Activated CD4-positive, alpha-beta T cell treated with anti-CD3 and anti-CD28 coated beads, Interleukin-2, amount 50 U/mL, for 24 hours (primary cell): ENCODE measurements at regions not wholly inside any gene's neighbourhood (a gene's known extent, or its start where the extent isn't known, plus 50 kb on each side); places are given as distances from the start of the nearest gene placed in this dataset.
A peak's percentile ranks its signal among the peaks of the same experiment; 100 is the strongest.
"Not testable (repeated sequence)": the region's sequence is repeated elsewhere in the genome, so short reads cannot be mapped to it uniquely, and the experiment has no call there.

Experiments used
- DNase-seq, 2 donors: peaks; one replicate each; pipeline ENCODE4 v3.0.0-alpha.2; 2020; ENCODE audit warnings: low read depth in 1 of 2, low spot score in 1 of 2

DNA sequence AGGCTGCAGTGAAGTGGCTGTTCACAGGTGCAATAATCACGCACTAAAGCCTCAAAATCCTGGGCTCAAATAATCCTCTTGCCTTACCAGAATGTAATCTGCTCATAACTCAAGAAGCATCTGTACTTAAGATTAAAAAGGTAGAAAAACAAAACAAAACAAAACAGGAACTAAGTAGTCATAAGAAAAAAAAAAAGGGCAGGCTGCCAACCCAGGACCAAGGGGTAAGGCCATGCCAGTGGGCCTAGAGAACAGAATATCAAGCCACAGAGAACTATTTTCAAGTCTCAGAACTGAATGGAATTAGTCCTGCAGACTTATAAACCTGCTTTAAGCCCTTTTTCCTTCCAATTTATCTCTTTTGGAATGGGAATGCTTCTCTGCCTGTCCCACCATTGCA, 64.8 kb upstream of the TBC1D3K start:
- DNase-seq: no peak

DNA sequence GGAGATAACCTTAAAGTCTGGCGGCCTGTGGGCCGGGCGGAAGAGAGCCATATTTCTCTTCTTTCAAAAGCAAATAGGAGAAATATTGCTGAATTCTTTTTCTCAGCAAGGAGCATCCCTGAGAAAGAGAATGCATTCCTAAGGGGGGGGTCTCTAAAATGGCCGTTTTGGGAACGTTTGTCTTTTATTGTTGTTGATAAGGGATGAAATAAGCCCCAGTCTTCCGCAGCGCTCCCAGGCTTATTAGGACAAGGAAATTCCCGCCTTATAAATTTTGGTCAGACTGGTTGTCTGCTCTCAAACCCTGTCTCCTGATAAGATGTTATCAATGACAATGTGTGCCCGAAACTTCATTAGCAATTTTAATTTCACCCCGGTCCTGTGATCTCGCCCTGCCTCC, 65.8 kb upstream of the TBC1D3K start:
- not testable (repeated sequence) for DNase-seq

DNA sequence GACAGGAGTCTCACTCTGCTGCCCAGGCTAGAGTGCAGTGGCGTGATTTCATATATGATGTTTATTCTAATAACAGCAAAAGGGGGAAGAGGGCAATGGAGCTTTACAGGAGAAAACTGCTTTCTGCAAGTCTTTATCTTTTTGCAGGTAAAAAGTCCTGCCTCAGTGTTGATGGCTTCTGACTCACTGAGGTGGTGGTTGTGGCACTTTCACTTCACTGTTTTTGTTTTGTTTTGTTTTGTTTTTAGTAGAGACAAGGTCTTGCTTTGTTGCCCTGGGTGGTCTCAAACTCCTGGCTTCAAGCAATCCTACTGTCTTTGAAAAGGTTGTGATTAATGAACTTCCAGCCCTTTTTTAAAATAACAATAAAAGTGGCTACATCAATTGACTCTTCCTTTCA, 68.0 kb upstream of the TBC1D3K start:
- no peak for DNase-seq

DNA sequence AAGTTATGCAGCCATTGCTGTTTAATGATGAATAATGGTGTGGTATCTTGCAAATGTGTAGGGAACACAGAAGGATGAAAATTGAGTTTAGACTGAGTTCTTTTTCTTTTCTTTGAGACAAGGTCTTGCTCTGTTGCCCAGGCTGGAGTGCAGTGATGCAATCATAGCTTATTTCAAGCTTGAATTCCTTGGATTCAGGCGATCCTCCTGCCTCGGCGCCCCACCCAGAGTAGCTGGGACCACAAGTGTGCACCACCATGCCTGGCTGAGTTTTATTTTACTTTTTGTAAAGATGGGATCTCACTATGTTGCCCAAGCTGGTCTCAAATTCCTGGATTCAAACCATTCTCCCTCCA, 74.6 kb upstream of the TBC1D3K start:
- DNase-seq: no peak

DNA sequence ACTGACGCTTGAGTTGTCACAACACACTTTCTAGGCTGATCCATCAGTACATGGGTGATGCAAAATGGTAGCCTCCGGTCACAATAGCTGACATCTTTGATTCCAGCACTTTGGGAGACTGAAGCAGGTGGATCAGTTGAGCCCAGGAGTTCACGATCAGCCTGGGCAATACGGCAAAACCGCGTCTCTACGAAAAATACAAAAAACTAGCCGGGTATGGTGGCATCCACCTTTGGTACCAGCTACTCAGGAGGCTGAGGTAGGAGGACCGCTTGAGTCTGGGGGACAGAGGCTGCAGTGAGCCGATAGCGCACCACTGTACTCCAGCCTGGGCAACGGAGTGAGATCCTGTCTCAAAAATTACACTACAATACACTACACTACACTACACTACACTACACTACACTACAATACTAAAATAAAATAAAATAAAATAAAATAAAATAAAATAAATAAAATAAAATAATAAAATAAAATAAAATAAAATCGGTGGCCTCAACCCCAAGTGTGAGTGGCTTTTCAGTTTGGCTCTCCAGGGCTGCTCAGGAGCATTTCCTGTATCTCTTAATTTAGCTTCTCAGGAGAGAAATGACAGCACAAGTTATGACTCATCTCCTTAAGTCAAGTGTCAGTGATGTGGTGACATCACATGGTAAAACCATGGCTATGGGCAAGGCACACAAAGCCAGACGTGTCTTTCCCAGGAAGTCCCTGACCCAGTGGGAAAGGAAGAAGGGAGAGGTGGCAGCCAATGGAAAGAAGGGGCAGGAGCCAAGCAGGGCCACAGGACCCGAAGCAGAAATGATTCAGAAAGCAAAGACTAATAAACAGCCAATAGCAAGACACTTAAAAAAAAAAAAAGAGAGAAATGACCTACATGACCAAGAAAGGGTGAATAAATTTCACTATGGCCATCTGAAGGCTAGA, 75.3 kb upstream of the TBC1D3K start:
- DNase-seq: no peak

DNA sequence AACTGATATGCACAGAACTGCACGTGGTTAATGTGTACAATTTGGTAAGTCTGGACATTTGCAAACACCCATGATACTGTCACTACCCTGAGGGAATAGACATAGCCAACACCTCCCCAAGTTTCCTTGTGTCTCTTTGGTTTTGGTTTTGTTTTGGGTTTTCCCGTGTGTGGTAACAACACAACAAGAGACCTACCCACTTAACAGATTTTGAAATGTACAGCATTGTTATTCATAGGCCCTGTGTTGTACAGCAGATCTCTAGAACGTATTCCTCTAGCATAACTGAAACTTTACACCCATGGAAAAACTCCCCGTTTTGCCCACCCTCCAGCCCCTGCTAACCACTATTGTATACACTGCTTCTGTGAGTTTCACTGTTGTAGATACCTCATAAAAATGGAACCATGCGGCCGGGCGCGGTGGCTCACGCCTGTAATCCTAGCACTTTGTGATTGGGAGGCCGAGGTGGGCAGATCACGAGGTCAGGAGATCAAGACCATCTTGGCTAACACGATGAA, 76.3 kb upstream of the TBC1D3K start:
- no peak for DNase-seq

DNA sequence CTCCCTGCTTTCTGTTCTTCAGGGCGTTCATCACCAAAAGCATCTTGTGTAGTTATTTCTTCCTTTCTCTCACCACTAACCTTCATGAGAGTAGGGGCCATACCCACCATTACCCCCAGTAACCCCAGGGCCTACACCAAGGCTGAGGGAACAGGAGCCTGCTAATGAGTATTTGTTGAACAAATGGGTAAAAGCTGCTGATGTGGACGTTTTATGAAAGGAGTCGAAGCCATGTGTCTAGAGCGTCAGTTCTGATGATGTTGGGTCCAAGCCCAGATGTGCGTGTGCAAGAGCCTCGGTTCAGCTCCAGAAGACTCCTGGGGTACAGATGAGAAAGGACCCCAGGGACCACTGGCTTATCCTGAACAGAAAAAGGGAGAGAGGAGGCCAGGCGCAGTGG, 77.1 kb upstream of the TBC1D3K start:
- DNase-seq: no peak

DNA sequence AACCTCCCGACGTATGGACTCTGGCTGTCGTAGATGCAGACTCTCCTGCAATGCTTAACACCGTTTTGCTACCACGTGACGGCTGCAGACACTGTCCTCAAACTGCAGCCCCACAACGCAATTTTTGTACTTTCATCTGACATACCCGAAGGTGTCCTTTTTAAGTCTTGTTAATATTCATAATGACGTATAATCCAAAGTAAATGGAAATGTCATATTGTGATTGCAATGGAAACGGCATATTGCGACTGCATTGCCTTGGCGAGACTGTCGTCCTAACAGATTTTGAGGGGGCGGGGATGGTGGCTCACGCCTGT, 79.3 kb upstream of the TBC1D3K start:
- DNase-seq: no peak

DNA sequence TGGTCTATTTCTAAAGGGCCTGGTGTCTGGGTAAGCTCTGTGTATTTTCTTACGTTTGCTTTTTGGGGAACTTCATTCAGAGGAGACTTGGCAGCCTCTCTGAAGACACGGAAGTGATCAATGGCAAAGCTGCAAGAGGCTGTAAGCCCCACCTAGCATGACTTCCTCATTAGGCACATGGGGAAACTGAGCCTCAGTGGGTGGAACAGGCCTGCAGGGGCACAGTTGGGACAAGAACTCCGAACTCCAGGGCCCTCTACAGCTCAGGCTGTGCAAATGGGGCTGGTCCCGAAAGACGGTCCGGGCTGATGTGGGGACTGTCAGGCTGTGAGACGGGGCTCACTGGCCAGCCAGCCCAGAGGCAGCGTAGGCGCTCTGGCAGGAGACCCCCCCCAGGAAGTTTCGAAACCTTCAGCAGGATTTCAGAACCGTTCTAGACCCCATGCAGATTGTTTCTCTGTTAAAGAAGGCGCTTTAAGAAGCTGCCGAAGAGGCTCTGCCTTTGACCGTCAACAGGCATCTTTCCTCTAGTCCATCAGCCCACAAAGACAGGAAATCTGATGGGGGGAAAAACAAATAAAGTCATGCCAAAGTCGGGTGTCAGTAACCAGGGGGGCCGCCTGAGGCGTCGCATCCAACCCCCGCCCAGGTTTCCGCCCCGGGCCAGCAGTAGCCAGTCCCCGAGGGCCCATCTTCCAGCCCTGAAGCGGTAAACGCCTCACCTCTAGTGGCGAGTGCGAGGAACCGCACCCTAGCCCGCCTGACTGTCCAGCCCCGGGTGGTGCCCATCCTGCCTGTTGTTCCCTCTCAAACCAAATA, 79.8 kb upstream of the TBC1D3K start:
- peak; percentile 30 to 39 for DNase-seq

DNA sequence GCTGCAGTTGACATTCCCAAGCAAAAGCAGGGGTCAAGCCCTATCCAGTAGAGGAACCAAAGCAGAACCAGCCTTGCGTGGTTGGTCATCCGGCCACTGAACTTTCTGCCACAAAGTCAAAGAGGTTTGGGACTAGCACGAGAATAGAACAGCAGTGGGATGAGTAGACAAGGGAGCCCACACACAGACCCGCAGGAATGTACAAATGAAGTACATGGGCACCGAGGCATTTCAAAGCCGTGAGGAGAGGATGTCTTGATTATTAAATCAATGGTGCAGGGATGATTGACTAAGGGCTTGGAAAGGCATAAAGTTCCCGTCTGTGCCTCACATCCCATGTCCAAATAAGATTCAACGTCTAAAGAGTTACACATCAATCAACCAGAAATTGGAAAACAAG, 81.8 kb upstream of the TBC1D3K start:
- DNase-seq: no peak

DNA sequence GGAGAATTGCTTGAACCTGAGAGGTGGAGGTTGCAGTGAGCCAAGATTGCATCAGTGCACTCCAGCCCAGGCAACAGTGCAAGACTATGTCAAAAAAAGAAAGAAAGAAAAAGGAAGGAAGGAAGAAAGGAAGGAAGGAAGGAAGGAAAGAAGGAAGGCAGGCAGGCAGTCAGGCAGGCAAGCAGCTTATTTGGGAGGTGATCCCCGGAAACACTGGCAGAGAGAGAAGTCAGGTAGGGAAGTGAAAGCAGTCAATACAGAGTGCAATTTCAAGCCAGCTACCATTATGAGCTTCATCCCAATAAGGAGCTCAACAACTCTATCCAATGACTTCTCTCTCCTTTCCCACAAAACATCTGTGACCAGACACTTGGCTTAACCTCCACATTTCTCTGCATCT, 83.0 kb upstream of the TBC1D3K start:
- DNase-seq: no peak

DNA sequence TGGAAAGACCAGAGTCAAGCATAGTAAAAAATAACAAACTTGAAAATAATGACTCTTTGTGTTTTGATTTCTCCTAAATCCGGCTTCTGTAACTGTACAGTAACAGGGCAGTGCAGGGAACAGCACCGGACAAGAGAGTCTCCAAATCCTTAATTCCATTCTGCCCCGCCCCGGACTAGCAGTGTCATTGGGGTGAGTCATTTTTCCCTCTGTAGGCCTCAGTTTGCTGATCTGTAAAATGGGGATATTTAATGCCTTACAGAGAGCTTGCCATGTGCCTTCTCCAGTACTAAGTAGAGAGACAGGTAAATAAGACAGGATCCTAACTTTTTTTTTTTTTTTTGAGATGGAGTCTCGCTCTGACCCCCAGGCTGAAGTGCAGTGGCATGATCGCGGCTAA, 83.6 kb upstream of the TBC1D3K start:
- DNase-seq: no peak

DNA sequence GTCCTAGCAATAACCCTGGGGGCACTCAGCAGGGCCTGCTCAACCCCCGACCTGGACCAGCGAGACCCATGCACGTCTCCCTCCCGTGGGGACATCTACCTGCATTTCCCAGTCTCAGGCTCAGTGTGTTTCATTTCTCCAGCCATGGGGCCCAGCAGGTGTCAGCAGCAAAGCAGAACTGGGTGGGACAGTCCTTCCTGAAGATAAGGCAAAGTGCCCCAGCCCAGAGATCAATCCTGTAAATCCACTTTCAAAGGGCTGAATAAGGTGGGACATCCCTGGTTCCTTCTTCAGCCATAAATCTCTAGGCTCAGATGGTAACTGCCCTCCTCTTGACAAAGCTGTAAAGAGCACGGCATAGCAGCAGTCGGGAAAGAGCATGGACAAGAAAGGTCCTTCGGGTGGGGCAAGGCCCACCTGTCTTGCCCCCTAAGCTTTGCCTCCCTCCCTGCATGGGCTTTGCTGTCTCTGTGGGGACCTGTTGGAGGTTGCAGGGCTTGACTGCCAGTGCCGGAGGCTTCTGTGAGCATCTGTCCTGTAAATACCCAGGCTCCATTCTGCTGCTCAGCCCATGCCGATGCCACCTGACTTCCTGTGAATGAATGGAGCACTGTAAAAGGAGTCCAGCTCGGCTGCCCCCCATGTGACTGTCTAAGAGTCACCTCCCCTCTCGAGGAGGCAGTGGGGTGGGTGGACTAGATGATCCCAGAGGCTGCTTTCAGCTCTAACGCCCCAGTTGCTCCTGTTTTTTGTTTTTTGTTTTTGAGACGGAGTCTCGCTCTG, 84.8 kb upstream of the TBC1D3K start:
- no peak for DNase-seq

DNA sequence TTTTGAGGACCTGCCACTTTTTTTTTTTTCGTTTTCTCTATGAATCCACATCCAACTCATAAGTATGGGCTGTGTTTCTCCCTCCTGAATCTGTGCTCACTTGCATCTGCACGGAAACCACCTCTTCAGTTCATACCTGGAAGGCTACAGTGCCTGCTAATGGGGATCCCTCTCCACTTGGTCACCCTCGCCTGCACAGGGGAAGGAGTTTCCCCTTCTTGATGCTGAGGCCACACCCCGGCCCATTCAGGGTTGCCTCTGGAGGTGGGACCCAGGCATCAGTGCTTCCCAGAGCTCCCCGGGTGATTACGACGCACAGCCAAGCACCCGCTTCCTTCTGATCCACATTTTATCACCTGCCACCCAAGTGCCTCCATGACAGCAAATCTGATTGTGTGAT, 85.9 kb upstream of the TBC1D3K start:
- no peak for DNase-seq

DNA sequence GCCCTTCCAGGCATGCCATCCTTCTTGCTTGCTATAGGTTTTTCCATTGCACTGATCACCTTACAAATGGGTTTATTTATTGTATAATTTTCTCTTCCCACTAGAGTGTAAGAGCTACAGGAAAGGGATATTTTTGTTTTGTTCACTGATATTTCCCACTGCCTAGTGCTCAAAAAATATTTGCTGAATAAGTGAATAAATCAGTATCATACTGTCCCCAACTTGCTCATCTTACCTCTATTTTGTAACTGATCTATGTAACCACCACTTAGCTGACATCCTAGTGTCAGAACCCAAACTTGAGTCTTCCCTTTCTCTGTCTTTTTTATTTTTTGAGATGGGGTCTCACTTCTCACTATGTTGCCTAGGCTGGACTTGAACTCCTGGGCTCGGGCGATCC, 87.6 kb upstream of the TBC1D3K start:
- DNase-seq: no peak

DNA sequence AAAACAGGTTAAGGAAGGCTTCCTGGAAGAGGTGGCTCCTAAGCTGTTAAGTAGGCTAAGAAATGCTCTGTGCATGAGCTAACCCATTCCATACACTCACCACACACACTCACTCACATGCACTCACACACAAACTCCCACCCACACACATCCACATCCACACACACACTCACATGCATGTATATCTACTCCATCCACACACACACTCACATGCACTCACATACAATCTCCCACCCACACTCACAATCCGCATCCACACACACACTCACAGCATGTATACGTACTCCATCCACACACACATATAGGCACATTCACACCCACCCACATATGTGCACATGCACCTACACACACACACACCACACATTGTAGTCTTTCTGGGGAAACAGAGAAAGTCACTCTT, 89.3 kb upstream of the HNF1B start:
- no peak for DNase-seq

DNA sequence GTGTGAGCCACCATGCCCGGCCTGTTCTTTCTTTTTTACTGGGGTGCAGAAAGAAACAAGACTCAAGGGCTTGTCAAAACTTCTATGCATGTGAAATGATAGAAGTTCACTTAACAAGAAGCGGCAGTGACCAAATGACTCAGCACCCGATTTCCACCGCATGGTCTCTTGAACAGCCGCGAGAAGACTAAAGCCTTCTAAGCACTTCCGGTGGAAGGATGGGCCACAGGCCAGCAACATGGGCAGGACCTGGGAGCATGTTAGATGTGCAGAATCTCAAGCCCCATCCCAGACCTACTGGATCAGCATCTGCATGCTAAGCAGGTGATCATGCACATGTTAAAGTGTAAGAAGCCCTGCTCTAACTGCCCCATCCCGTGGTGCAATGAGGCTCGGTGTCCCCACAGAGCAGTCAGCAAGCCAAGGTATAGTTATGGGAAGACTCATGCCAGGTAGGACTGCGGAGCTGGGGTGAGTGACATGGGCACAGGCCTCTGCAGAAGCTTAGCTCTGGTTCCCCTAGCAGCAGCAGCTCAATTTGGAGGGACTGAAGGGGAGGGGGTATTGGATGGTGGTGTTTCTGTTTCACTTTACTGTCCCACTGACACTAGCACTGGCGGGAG, 88.5 kb upstream of the HNF1B start:
- peak in 1 of 2 donors; percentile 11 for DNase-seq

DNA sequence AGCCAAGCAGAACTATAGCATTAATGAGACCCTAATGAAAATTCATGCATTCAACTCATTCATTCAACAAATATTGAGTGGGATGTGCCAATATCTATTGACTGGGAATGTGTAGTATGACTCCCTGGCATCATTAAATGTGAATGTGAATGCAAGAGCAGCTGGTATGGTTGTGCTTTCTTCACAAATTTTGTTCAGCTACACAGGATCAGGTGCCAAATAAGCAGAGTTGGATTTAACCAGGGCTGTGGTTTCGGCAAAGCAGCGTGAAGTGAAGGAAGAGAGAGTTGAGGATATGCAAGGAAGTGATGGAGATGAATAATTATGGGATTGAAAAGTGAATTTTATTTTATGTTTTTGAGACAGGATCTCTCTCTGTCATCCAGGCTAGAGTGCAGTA, 87.1 kb upstream of the HNF1B start:
- DNase-seq: no peak

DNA sequence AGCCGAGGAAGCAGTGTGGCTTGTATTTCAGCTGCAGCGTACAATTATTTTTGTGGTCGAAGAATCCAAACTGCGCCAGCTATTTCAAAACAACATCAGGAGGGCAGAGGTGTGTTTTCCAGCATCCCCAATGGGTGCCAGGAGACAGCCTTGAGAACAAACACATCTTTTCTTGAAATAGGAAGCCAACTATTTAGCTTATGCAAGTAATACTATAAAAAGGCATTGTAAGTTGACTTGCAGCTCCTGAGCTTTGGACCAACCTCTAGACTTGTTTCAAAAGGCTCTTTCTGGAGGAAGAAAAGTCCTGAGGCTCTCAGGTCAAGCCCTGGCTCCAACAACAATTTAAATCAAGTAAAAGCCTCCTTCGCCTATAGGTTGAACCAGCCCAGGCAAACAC, 86.6 kb upstream of the HNF1B start:
- no peak for DNase-seq

DNA sequence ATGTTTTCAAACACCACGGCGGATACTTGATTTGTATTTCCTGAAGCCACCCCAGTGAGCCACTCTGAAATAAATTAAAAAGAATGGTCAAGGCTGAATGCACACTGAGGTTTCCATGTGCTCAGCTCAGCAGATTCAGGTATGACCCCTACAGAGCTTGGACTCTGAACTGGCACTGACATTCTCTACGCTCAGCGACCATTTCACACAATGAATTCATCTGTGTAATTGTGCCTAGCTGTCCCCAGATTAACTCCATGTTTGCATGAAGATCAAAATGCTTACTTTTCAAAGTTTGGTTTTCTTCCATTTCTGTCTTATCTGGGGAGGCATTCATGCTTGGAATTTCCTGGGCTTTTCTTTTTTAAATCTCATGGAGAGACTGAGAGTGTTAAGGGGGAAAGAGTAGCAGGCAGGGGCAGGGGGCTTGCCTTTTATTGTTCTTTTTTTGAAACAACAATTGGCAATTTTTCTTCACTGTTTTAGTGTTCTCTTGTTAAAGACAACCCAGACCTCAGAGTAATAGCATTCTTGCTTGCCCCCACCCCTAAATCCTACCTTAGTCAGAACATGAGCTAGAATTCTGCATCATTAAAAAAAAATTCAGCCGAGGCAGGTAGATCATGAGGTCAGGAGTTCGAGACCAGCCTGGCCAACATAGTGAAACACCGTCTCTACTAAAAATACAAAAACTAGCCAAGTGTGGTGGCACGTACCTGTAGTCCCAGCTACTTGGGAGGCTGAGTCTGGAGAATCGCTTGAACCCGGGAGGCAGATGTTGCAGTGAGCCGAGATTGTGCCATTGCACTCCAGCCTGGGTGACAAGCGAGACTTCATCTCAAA, 85.5 kb upstream of the HNF1B start:
- DNase-seq: no peak
